Osteoblast (primary cell): ENCODE measurements at regions not wholly inside any gene's neighbourhood (a gene's known extent, or its start where the extent isn't known, plus 50 kb on each side); places are given as distances from the start of the nearest gene placed in this dataset.
A peak's percentile ranks its signal among the peaks of the same experiment; 100 is the strongest.

Experiments used
- DNase-seq: peaks from one replicate; pipeline ENCODE4 v3.0.0; 2011; ENCODE audit warnings: low spot score, mixed read lengths; ENCODE audit not compliant: insufficient read length; ENCODE audit errors: missing footprints
- H2AFZ ChIP-seq: 2 replicates; pipeline ENCODE4 v1.6.0; 2011; ENCODE audit warnings: mild to moderate bottlenecking, low read length
- H3K27ac ChIP-seq: 2 replicates; pipeline ENCODE4 v1.5.1; 2011; ENCODE audit warnings: mild to moderate bottlenecking, low read depth, low read length, moderate library complexity
- H3K27me3 ChIP-seq: 2 replicates; pipeline ENCODE4 v1.6.0; 2012; ENCODE audit warnings: mild to moderate bottlenecking, control low read depth, inconsistent platforms, low read length, moderate library complexity; ENCODE audit not compliant: insufficient read depth
- H3K36me3 ChIP-seq: 2 replicates; pipeline ENCODE4 v1.5.1; 2011; ENCODE audit warnings: mild to moderate bottlenecking, low read length, control low read depth, moderate library complexity; ENCODE audit not compliant: insufficient read depth
- H3K4me1 ChIP-seq: 2 replicates; pipeline ENCODE4 v1.5.1; 2011; ENCODE audit warnings: mild to moderate bottlenecking, low read length, control low read depth, moderate library complexity; ENCODE audit not compliant: insufficient read depth
- H3K4me2 ChIP-seq: 2 replicates; pipeline ENCODE4 v1.6.0; 2011; ENCODE audit warnings: mild to moderate bottlenecking, low read length; ENCODE audit not compliant: insufficient read depth
- H3K4me3 ChIP-seq: fragments of 200-600 bp; sonication (generic); 3 replicates; pipeline ENCODE4 v1.5.1; 2012; ENCODE audit warnings: mild to moderate bottlenecking, low read length, inconsistent platforms; ENCODE audit not compliant: insufficient read depth
- H3K79me2 ChIP-seq: 2 replicates; pipeline ENCODE4 v1.6.0; 2012; ENCODE audit warnings: mild to moderate bottlenecking, low read length, control low read depth, inconsistent platforms; ENCODE audit not compliant: insufficient read depth
- H3K9me3 ChIP-seq: 2 replicates; pipeline ENCODE4 v1.5.1; 2011; ENCODE audit warnings: low read depth, low read length, control low read depth
- H4K20me1 ChIP-seq: 2 replicates; pipeline ENCODE4 v1.6.0; 2012; ENCODE audit warnings: mild to moderate bottlenecking, low read length, control low read depth; ENCODE audit not compliant: insufficient read depth
- CTCF ChIP-seq: IDR thresholded peaks from 2 replicates; pipeline ENCODE4 v1.5.1; 2011; ENCODE audit warnings: mild to moderate bottlenecking, low read depth, low read length, moderate library complexity; ENCODE audit errors: extremely low read depth

GRCh38 chr4:158068068-158068467, 104.8 kb downstream of the GASK1B start:
- H3K4me2 ChIP-seq: peak overlapping the region; percentile 15
- H3K4me1 ChIP-seq: peaks cover 5% of the 10 kb centered on the region
- no peaks in the 10 kb centered on the region for H3K36me3 ChIP-seq
- H4K20me1 ChIP-seq: no peaks in the 10 kb centered on the region
- no peaks in the 10 kb centered on the region for H3K27me3 ChIP-seq
- H3K9me3 ChIP-seq: no peaks in the 10 kb centered on the region
- no peak for DNase-seq
- no peak overlapping the region for H3K4me3 ChIP-seq
- H2AFZ ChIP-seq: no peak overlapping the region
- no peak for TF ChIP-seq CTCF
- H3K79me2 ChIP-seq: no peaks in the 10 kb centered on the region
- H3K27ac ChIP-seq: no peak overlapping the region

- Histone ChIP-seq H3K4me3 (no peak overlapping the region), H3K36me3 (no peaks in the 10 kb centered on the region), H3K4me2 (peak overlapping the region; percentile 15)
These were observed 105.2 kb downstream of the GASK1B start for GRCh38 chr4:158067646-158068045.

GRCh38 chr4:158065603-158066002, 107.2 kb downstream of the GASK1B start:
- Histone ChIP-seq H3K4me3 (no peak overlapping the region), H3K27me3 (no peaks in the 10 kb centered on the region), H3K79me2 (no peaks in the 10 kb centered on the region), H3K9me3 (no peaks in the 10 kb centered on the region), H3K4me2 (no peak overlapping the region), H4K20me1 (no peaks in the 10 kb centered on the region), H3K27ac (no peak overlapping the region), H3K36me3 (no peaks in the 10 kb centered on the region), H2AFZ (no peak overlapping the region), H3K4me1 (peaks cover 5% of the 10 kb centered on the region)
- no peak for TF ChIP-seq CTCF
- no peak for DNase-seq

More at GRCh38 chr4:158067646-158068045, 105.2 kb downstream of the GASK1B start:
- no peak for DNase-seq
- Histone ChIP-seq H3K27me3 (no peaks in the 10 kb centered on the region), H3K4me1 (peaks cover 5% of the 10 kb centered on the region), H4K20me1 (no peaks in the 10 kb centered on the region), H3K9me3 (no peaks in the 10 kb centered on the region), H3K27ac (no peak overlapping the region), H3K79me2 (no peaks in the 10 kb centered on the region), H2AFZ (no peak overlapping the region)
- no peak for TF ChIP-seq CTCF

- TF ChIP-seq CTCF: no peak
- no peaks in the 10 kb centered on the region for H3K36me3 ChIP-seq
- H3K27ac ChIP-seq: no peak overlapping the region
- no peak for DNase-seq
- no peaks in the 10 kb centered on the region for H3K79me2 ChIP-seq
- no peak overlapping the region for H2AFZ ChIP-seq
- H3K4me3 ChIP-seq: no peak overlapping the region
- no peak overlapping the region for H3K4me2 ChIP-seq
- H3K9me3 ChIP-seq: no peaks in the 10 kb centered on the region
- peaks cover 5% of the 10 kb centered on the region for H3K4me1 ChIP-seq
- no peaks in the 10 kb centered on the region for H3K27me3 ChIP-seq
- H4K20me1 ChIP-seq: no peaks in the 10 kb centered on the region
These were observed 107.6 kb downstream of the GASK1B start for GRCh38 chr4:158065176-158065575.
